ENCODE measurements at regions not wholly inside any gene's neighbourhood (a gene's known extent, or its start where the extent isn't known, plus 50 kb on each side); places are given as distances from the start of the nearest gene placed in this dataset.

- TF ChIP-seq CTCF (IDR thresholded peaks at IDR 0.05; ENCODE audit: poor library complexity, severe bottlenecking) (no peak), POLR2AphosphoS5 (IDR thresholded peaks at IDR 0.05) (no peak), REST (IDR thresholded peaks at IDR 0.05; ENCODE audit: borderline replicate concordance) (no peak), EZH2 (IDR thresholded peaks at IDR 0.05; ENCODE audit: borderline replicate concordance, insufficient read depth, low read length, poor library complexity, severe bottlenecking) (no peak), RAD21 (conservative IDR thresholded peaks at IDR 0.05) (no peak), SMC3 (conservative IDR thresholded peaks at IDR 0.05; ENCODE audit: poor library complexity) (no peak)
Measured at GRCh38 chr1:234889643-234890042, 239.0 kb downstream of the TOMM20 start.

Measured in neural cell (in vitro differentiated cells).